ENCODE measurements at regions not wholly inside any gene's neighbourhood (a gene's known extent, or its start where the extent isn't known, plus 50 kb on each side); places are given as distances from the start of the nearest gene placed in this dataset.
"Not testable (repeated sequence)": the region's sequence is repeated elsewhere in the genome, so short reads cannot be mapped to it uniquely, and the experiment has no call there.

- Histone ChIP-seq H3K27me3 (no peaks in the 10 kb centered on the region), H3K36me3 (peaks cover 3% of the 10 kb centered on the region), H3K4me1 (no peaks in the 10 kb centered on the region), H3K27ac (no peak overlapping the region), H3K9me3 (no peaks in the 10 kb centered on the region), H3K4me3 (no peak overlapping the region)
- intact Hi-C loops (cut with DNase I) = no loop called here
- no peak for DNase-seq
- peak; percentile 65 for ATAC-seq
- TF ChIP-seq CTCF (IDR thresholded peaks at IDR 0.05) = no peak
Measured at GRCh38 chr11:71095294-71095850, 157.0 kb downstream of the SHANK2 start.

GRCh38 chr11:71094296-71095077 lies 157.9 kb downstream of the SHANK2 start:
- Histone ChIP-seq H3K27ac (no peak overlapping the region), H3K36me3 (peaks cover 3% of the 10 kb centered on the region), H3K27me3 (no peaks in the 10 kb centered on the region), H3K4me3 (no peak overlapping the region), H3K9me3 (no peaks in the 10 kb centered on the region), H3K4me1 (no peaks in the 10 kb centered on the region)
- no peak for TF ChIP-seq CTCF (IDR thresholded peaks at IDR 0.05)
- intact Hi-C loops (cut with DNase I) = no loop called here
- DNase-seq = no peak
- no peak for ATAC-seq

- TF ChIP-seq CTCF (IDR thresholded peaks at IDR 0.05) = no peak
- no peak for ATAC-seq
Measured at GRCh38 chr11:71093783-71094182, 158.6 kb downstream of the SHANK2 start.

GRCh38 chr11:71091506-71092265 lies 160.7 kb downstream of the SHANK2 start:
- intact Hi-C loops (cut with DNase I) = no loop called here
- Histone ChIP-seq H3K27me3 (no peaks in the 10 kb centered on the region), H3K4me3 (no peak overlapping the region), H3K36me3 (peaks cover 3% of the 10 kb centered on the region), H3K9me3 (no peaks in the 10 kb centered on the region), H3K4me1 (no peaks in the 10 kb centered on the region), H3K27ac (no peak overlapping the region)
- DNase-seq (no peak), ATAC-seq (no peak)
- no peak for TF ChIP-seq CTCF (IDR thresholded peaks at IDR 0.05)

More at GRCh38 chr11:71093783-71094182, 158.6 kb downstream of the SHANK2 start:
- peaks cover 3% of the 10 kb centered on the region for H3K36me3 ChIP-seq
- no peak overlapping the region for H3K27ac ChIP-seq
- no peaks in the 10 kb centered on the region for H3K9me3 ChIP-seq
- H3K27me3 ChIP-seq = no peaks in the 10 kb centered on the region
- H3K4me1 ChIP-seq = no peaks in the 10 kb centered on the region
- no peak for DNase-seq
- intact Hi-C loops (cut with DNase I) = no loop called here
- H3K4me3 ChIP-seq = no peak overlapping the region

- no peak for TF ChIP-seq CTCF (IDR thresholded peaks at IDR 0.05)
- no peak for ATAC-seq
- intact Hi-C loops (cut with DNase I) = no loop called here
- DNase-seq = no peak
- Histone ChIP-seq H3K36me3 (peaks cover 3% of the 10 kb centered on the region), H3K4me3 (no peak overlapping the region), H3K27ac (no peak overlapping the region), H3K9me3 (no peaks in the 10 kb centered on the region), H3K4me1 (no peaks in the 10 kb centered on the region), H3K27me3 (no peaks in the 10 kb centered on the region)
Measured at GRCh38 chr11:71089571-71089970, 162.8 kb downstream of the SHANK2 start.

GRCh38 chr11:71088314-71089215 lies 163.8 kb downstream of the SHANK2 start:
- H3K27me3 ChIP-seq; DNase-seq; H3K4me1 ChIP-seq; ATAC-seq; H3K4me3 ChIP-seq; H3K9me3 ChIP-seq; H3K36me3 ChIP-seq; intact Hi-C loops (cut with DNase I); H3K27ac ChIP-seq: not testable (repeated sequence)

Measured in upper lobe of right lung (tissue), 1 donor.